IMR-90 (cell line): ENCODE measurements at regions not wholly inside any gene's neighbourhood (a gene's known extent, or its start where the extent isn't known, plus 50 kb on each side); places are given as distances from the start of the nearest gene placed in this dataset.

Experiments used
- ATAC-seq: fragments of 200-7000 bp; cut with Tn5 transposase; 2 replicates; pipeline ENCODE4 v1.9.1; 2020; ENCODE audit warnings: low read depth, mild to moderate bottlenecking, moderate library complexity
- BruUV-seq: library from RNA; stranded (reverse); fragments of 400-500 nt; replicated peaks from 2 replicates; lab custom pipeline; 2021; lab: Mats Ljungman, UMichigan
- CTCF ChIA-PET: fragments of 300-600 bp; formaldehyde crosslinking; extraction: SDS; loops from one replicate; lab custom pipeline; 2021; ENCODE audit warnings: antibody characterized with exemption; lab: Yijun Ruan, JAX
- POLR2A ChIA-PET: fragments of 300-600 bp; sonication (Branson Sonifier 250); formaldehyde crosslinking; loops from one replicate; lab custom pipeline; 2022; ENCODE audit warnings: antibody characterized with exemption; ENCODE audit not compliant: unreplicated experiment; lab: Charles Lee
- DNase-seq: peaks from one replicate; pipeline ENCODE4 v3.0.0; 2013
- H2AFZ ChIP-seq: replicated peaks from 2 replicates; pipeline ENCODE3; 2013; ENCODE audit warnings: low read length, mild to moderate bottlenecking; ENCODE audit not compliant: poor library complexity
- H2AK5ac ChIP-seq: 2 replicates; pipeline ENCODE4 v1.6.1; 2013; ENCODE audit warnings: low read depth, low read length, inconsistent platforms
- H2AK9ac ChIP-seq: replicated peaks from 2 replicates; pipeline ENCODE3; 2013; ENCODE audit warnings: mild to moderate bottlenecking, low read depth, low read length, moderate library complexity; ENCODE audit not compliant: poor library complexity
- H2BK120ac ChIP-seq: 2 replicates; pipeline ENCODE4 v1.6.1; 2013; ENCODE audit warnings: low read depth, low read length, inconsistent platforms
- H2BK15ac ChIP-seq: 3 replicates; pipeline ENCODE4 v1.6.1; 2013; ENCODE audit warnings: low read depth, low read length, inconsistent platforms
- H2BK20ac ChIP-seq: 2 replicates; pipeline ENCODE4 v1.6.1; 2013; ENCODE audit warnings: low read depth, mild to moderate bottlenecking, inconsistent platforms, low read length, moderate library complexity
- H2BK5ac ChIP-seq: 2 replicates; pipeline ENCODE4 v1.6.1; 2013; ENCODE audit warnings: mild to moderate bottlenecking, low read depth, low read length, inconsistent platforms; ENCODE audit not compliant: poor library complexity, severe bottlenecking
- H3K14ac ChIP-seq: replicated peaks from 2 replicates; pipeline ENCODE4 v1.6.1; 2013; ENCODE audit warnings: low read depth, low read length, inconsistent platforms
- H3K18ac ChIP-seq: 2 replicates; pipeline ENCODE4 v1.6.1; 2013; ENCODE audit warnings: low read depth, low read length, control low read depth
- H3K23ac ChIP-seq: 2 replicates; pipeline ENCODE4 v1.6.1; 2013; ENCODE audit warnings: low read depth, low read length, inconsistent platforms
- H3K27ac ChIP-seq: 2 replicates; pipeline ENCODE4 v1.5.1; 2013; ENCODE audit warnings: mild to moderate bottlenecking, control low read depth, low read length; ENCODE audit not compliant: insufficient read depth
- H3K27me3 ChIP-seq: 2 replicates; pipeline ENCODE4 v1.6.1; 2013; ENCODE audit warnings: low read length; ENCODE audit not compliant: control insufficient read depth, insufficient read depth
- H3K36me3 ChIP-seq: 2 replicates; pipeline ENCODE4 v1.6.1; 2013; ENCODE audit warnings: low read length, mixed read lengths; ENCODE audit not compliant: control insufficient read depth, insufficient read depth
- H3K4ac ChIP-seq: 2 replicates; pipeline ENCODE4 v1.6.1; 2013; ENCODE audit warnings: low read depth, low read length, inconsistent platforms
- H3K4me1 ChIP-seq: 2 replicates; pipeline ENCODE4 v1.6.1; 2013; ENCODE audit warnings: low read length, mixed read lengths; ENCODE audit not compliant: control insufficient read depth, insufficient read depth
- H3K4me2 ChIP-seq: 2 replicates; pipeline ENCODE4 v1.6.1; 2013; ENCODE audit warnings: low read depth, mild to moderate bottlenecking, control low read depth, low read length, moderate library complexity
- H3K4me3 ChIP-seq: 2 replicates; pipeline ENCODE4 v1.5.1; 2013; ENCODE audit warnings: low read depth, mild to moderate bottlenecking, control low read depth, low read length, moderate library complexity; ENCODE audit not compliant: insufficient read depth
- H3K56ac ChIP-seq: 2 replicates; pipeline ENCODE4 v1.6.1; 2013; ENCODE audit warnings: low read length, inconsistent platforms; ENCODE audit not compliant: insufficient read depth; ENCODE audit errors: extremely low read depth
- H3K79me1 ChIP-seq, 2 experiments: 2 replicates each; pipeline ENCODE4 v1.6.1; 2013; ENCODE audit warnings: low read length in 2 of 2, inconsistent platforms in 1 of 2, low read depth in 1 of 2
- H3K9ac ChIP-seq: 2 replicates; pipeline ENCODE4 v1.6.1; 2013; ENCODE audit warnings: low read depth, low read length, control low read depth
- H3K9me1 ChIP-seq: 2 replicates; pipeline ENCODE4 v1.6.1; 2013; ENCODE audit warnings: low read length, inconsistent platforms; ENCODE audit not compliant: insufficient read depth
- H3K9me3 ChIP-seq: 2 replicates; pipeline ENCODE4 v1.6.1; 2013; ENCODE audit warnings: low read length; ENCODE audit not compliant: control insufficient read depth, insufficient read depth
- H4K20me1 ChIP-seq: 2 replicates; pipeline ENCODE4 v1.6.1; 2013; ENCODE audit warnings: low read length, inconsistent platforms; ENCODE audit not compliant: insufficient read depth
- H4K5ac ChIP-seq: 2 replicates; pipeline ENCODE4 v1.6.1; 2013; ENCODE audit warnings: mild to moderate bottlenecking, low read depth, low read length, control low read depth
- H4K8ac ChIP-seq, 2 experiments: 2 replicates each; pipeline ENCODE4 v1.6.1; 2013; ENCODE audit warnings: low read depth in 2 of 2, low read length in 2 of 2, control low read depth in 1 of 2, inconsistent platforms in 1 of 2
- H4K91ac ChIP-seq: 2 replicates; pipeline ENCODE4 v1.6.1; 2013; ENCODE audit warnings: low read depth, low read length, inconsistent platforms; ENCODE audit not compliant: insufficient read depth
- CHD1 ChIP-seq: IDR thresholded peaks from 2 replicates; pipeline ENCODE4 v1.6.1; 2012; ENCODE audit warnings: low read depth, low read length, improper control_type of control experiment
- ELK1 ChIP-seq: fragments of 150-350 bp; IDR thresholded peaks from 2 replicates; pipeline ENCODE4 v1.6.1; 2016; ENCODE audit warnings: low read depth, mild to moderate bottlenecking, low read length, moderate library complexity, borderline replicate concordance
- NFE2L2 ChIP-seq: fragments of 150-350 bp; IDR thresholded peaks from 2 replicates; pipeline ENCODE4 v1.6.1; 2016; ENCODE audit warnings: low read depth, mild to moderate bottlenecking, low read length
- WGBS, 2 experiments: methylation state at CpG; one replicate each; pipeline versions ENCODE4 v1.1.5 to v1.1.7; 2013; ENCODE audit warnings: missing lambda C conversion rate in 2 of 2; ENCODE audit not compliant: insufficient read length in 1 of 2; ENCODE audit errors: extremely low coverage in 2 of 2; 5-methylcytosine and 5-hydroxymethylcytosine counted together
- dilution Hi-C: fragments of 300-500 bp; cut with HindIII; formaldehyde crosslinking; loops from one replicate; pipeline ENCODE4 v1.14.3; 2018; ENCODE audit warnings: low sequenced_read_pairs; ENCODE audit not compliant: unreplicated experiment
- in situ Hi-C: fragments of 300-500 bp; cut with MboI; formaldehyde crosslinking; loops from 3 replicates; pipeline ENCODE4 v1.14.3; 2019; ENCODE audit warnings: low sequenced_read_pairs, inconsistent platforms, mixed read lengths
- intact Hi-C: fragments of 100-400 bp; cut with micrococcal nuclease; formaldehyde crosslinking; loops from 2 replicates; pipeline ENCODE4 v1.10.0; 2022

GRCh38 chr3:187450431-187451190, 82.4 kb downstream of the RTP4 start:
- TF ChIP-seq ELK1 (no peak), CHD1 (no peak), NFE2L2 (no peak)
- no peak overlapping the region for H2BK5ac ChIP-seq
- in situ Hi-C loops (no loop called here), dilution Hi-C loops (no loop called here), intact Hi-C loops (no loop called here)
- H3K4me2 ChIP-seq = no peak overlapping the region
- H3K4ac ChIP-seq = no peak overlapping the region
- H3K79me1 ChIP-seq = no peaks in the 10 kb centered on the region
- ChIA-PET POLR2A (no interaction called here), CTCF (no interaction called here)
- no peak overlapping the region for H2AK5ac ChIP-seq
- DNase-seq = no peak
- no peak overlapping the region for H3K18ac ChIP-seq
- H4K91ac ChIP-seq = no peak overlapping the region
- no peak overlapping the region for H4K8ac ChIP-seq
- no peak overlapping the region for H3K14ac ChIP-seq
- WGBS, 2 experiments = 67% methylated on average over 1 of the region's 7 CpGs; no CpG with 5 or more reads in 1 of the 2 experiments
- BruUV-seq = no TSS peak
- H3K36me3 ChIP-seq = no peaks in the 10 kb centered on the region
- H2BK120ac ChIP-seq = no peak overlapping the region
- no peak overlapping the region for H2AFZ ChIP-seq
- H3K27me3 ChIP-seq = peaks cover 1% of the 10 kb centered on the region; the same call in 1 of the 2 replicates
- no peak overlapping the region for H3K4me3 ChIP-seq
- no peak overlapping the region for H3K9ac ChIP-seq
- H2BK15ac ChIP-seq = no peak overlapping the region
- H3K9me3 ChIP-seq = no peaks in the 10 kb centered on the region
- no peak overlapping the region for H4K5ac ChIP-seq
- no peak overlapping the region for H2BK20ac ChIP-seq
- no peak overlapping the region for H2AK9ac ChIP-seq
- no peaks in the 10 kb centered on the region for H3K4me1 ChIP-seq
- no peak for ATAC-seq
- H3K9me1 ChIP-seq = no peaks in the 10 kb centered on the region
- H3K27ac ChIP-seq = no peak overlapping the region
- no peak overlapping the region for H3K23ac ChIP-seq
- H3K56ac ChIP-seq = no peak overlapping the region
- H4K20me1 ChIP-seq = no peaks in the 10 kb centered on the region
